CD4-positive, alpha-beta T cell treated with Interleukin-10 for 1 hour (primary cell): ENCODE measurements at regions not wholly inside any gene's neighbourhood (a gene's known extent, or its start where the extent isn't known, plus 50 kb on each side); places are given as distances from the start of the nearest gene placed in this dataset.
"Not testable (repeated sequence)": the region's sequence is repeated elsewhere in the genome, so short reads cannot be mapped to it uniquely, and the experiment has no call there.

Experiments used
- DNase-seq: peaks from one replicate; pipeline ENCODE4 v3.0.0-alpha.2; 2020

GRCh38 chr14:39499514-39499913, 67.3 kb upstream of the FBXO33 start:
- no peak for DNase-seq

- DNase-seq = not testable (repeated sequence)
Measured at GRCh38 chr14:39497677-39498076, 65.4 kb upstream of the FBXO33 start.

GRCh38 chr14:39492267-39492666, 60.0 kb upstream of the FBXO33 start:
- DNase-seq = no peak

GRCh38 chr14:39491134-39491571, 58.9 kb upstream of the FBXO33 start:
- DNase-seq = peak; percentile 34

GRCh38 chr14:39488600-39488999, 56.4 kb upstream of the FBXO33 start:
- DNase-seq = no peak

- no peak for DNase-seq
Measured at GRCh38 chr14:39483682-39484081, 51.4 kb upstream of the FBXO33 start.
